ENCODE measurements at regions not wholly inside any gene's neighbourhood (a gene's known extent, or its start where the extent isn't known, plus 50 kb on each side); places are given as distances from the start of the nearest gene placed in this dataset.

- no peak for TF ChIP-seq POLR2A (IDR thresholded peaks at IDR 0.05)
- no peak for TF ChIP-seq CTCF (IDR thresholded peaks at IDR 0.05)
- no peak for TF ChIP-seq EP300 (IDR thresholded peaks at IDR 0.05)
- no peak for TF ChIP-seq POLR2AphosphoS5 (IDR thresholded peaks at IDR 0.05)
Observed at GRCh38 chr17:34082404-34082803, 172.7 kb upstream of the CCL2 start.
